Coronary artery (tissue), 2 donors: ENCODE measurements at regions not wholly inside any gene's neighbourhood (a gene's known extent, or its start where the extent isn't known, plus 50 kb on each side); places are given as distances from the start of the nearest gene placed in this dataset.
"Not testable (repeated sequence)": the region's sequence is repeated elsewhere in the genome, so short reads cannot be mapped to it uniquely, and the experiment has no call there.

ENCODE experiments used
- DNase-seq: peaks from one replicate; pipeline ENCODE4 v3.0.0-alpha.2; 2017; ENCODE audit warnings: low spot score
- H3K27ac ChIP-seq, 2 donors: fragments of 200-600 bp; sonication (generic); one replicate each; pipeline ENCODE4 v1.5.1; 2016 to 2019
- H3K4me3 ChIP-seq: fragments of 200-600 bp; sonication (generic); 2 replicates; pipeline ENCODE4 v1.5.1; 2016; ENCODE audit warnings: mild to moderate bottlenecking, moderate library complexity
- CTCF ChIP-seq: fragments of 200-600 bp; sonication (generic); IDR thresholded peaks from one replicate; pipeline ENCODE4 v1.5.1; 2019; ENCODE audit warnings: antibody characterized with exemption

- H3K4me3 ChIP-seq, result no peak overlapping the region
- DNase-seq, result no peak
- no peak for TF ChIP-seq CTCF
- H3K27ac ChIP-seq, result no peak overlapping the region
Measured at GRCh38 chr21:20451046-20451445, 547.2 kb upstream of the NCAM2 start.

GRCh38 chr21:20452935-20453334 is 545.3 kb upstream of the NCAM2 start:
- no peak for TF ChIP-seq CTCF
- Histone ChIP-seq H3K4me3 (no peak overlapping the region), H3K27ac (no peak overlapping the region)
- no peak for DNase-seq

DNA sequence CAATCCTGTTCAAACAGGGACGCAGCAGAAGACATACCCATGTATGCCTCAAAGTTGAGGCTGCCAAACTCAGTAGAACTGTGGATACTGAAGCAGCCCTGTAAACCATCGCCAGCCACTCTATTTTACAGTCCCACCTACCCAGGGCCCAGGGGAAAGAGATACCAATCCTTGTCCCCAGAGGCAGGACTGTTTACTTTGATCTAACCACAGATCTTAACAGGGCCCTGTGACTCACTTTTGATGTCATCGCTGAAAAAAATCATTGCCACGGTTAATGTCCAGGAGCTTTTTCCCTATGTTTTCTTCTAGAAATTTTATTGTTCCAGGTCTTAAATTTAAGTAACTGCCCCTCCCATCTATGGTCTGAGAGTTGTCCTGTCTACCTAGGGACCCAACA is 538.4 kb upstream of the NCAM2 start:
- DNase-seq, result no peak
- no peak for TF ChIP-seq CTCF
- no peak overlapping the region for H3K4me3 ChIP-seq
- no peak overlapping the region for H3K27ac ChIP-seq

DNA sequence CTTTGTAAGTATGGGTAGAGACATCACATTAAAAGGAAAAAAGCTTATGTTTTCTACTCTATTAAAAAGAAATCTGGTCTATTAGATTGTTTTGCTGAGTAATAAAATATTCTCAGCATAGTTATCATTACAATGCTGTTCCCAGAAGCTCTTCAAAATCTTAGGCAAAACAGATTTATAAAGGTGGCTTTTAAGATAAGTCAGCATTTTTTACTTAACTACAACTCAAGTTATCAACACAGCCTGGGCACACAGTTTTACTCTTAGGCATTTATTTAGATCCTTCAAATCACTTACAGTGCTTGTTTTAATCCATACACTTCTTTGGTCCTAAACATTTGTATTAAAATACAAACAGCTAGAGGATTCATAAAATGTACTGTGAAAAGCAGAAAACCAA is 534.8 kb upstream of the NCAM2 start:
- no peak for DNase-seq
- Histone ChIP-seq H3K4me3 (no peak overlapping the region), H3K27ac (no peak overlapping the region)
- no peak for TF ChIP-seq CTCF

DNA sequence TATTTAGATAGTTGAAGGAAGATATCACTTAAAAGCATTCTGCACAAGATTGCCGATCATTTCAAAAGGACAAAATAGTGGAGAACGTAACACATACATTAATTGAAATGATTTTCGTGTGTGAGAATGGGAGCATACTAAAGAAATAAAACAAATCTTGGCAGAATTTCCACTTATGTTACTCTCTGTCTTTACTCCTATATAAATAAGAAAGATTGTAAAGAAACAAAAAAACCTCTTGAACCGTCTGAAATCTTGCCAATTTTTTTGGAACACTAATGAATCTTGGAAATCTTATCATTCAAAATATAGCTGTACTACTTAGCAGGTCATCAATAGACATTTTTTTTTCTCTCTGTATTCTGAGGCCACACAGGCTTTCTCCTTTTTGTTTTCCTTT is 528.8 kb upstream of the NCAM2 start:
- Histone ChIP-seq H3K27ac (no peak overlapping the region), H3K4me3 (no peak overlapping the region)
- no peak for TF ChIP-seq CTCF
- no peak for DNase-seq

DNA sequence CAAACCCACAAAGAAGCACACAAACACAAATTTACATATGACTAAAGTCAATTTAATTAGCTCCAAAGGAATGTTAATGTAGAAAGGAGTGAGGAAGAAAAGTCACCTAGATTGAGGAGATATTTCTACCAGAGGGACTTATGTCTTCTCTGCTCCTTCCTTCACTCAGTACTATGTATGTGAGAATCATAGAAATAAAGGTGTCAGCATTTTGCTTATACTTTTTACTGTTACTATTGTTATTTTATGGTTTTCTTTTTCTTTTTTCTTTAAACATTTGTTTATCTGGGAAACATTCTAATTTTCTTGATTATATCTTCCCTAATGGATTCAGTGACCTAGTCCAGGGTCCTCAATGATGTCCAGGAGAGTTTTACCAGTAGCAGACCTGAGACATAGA is 511.9 kb upstream of the NCAM2 start:
- no peak overlapping the region for H3K4me3 ChIP-seq
- no peak for DNase-seq
- H3K27ac ChIP-seq, result no peak overlapping the region
- TF ChIP-seq CTCF, result no peak

GRCh38 chr21:20502915-20503314 is 495.3 kb upstream of the NCAM2 start:
- not testable (repeated sequence) for DNase-seq, H3K27ac ChIP-seq, H3K4me3 ChIP-seq

DNA sequence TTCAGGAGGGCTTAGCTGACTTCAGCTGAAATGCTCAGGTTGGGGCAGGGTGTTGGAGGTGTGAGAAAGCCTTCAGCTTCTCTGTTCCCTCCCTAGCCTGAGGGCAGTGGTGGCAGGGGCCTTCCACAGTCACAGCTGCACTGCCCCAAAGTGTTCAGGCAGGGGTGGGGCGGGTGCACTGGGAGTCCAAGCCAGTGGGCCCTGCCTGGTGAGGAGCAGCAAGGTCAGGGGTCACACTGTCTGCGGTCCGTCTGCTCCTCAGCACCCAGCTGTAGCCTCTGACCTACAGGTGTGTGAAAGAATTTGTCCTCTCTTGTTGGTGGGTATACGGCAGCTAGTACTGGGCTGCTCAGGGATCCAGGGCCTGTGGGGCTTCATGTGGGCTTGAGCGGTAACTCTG is 490.4 kb upstream of the NCAM2 start:
- no peak for TF ChIP-seq CTCF

More for the DNA sequence above, 490.4 kb upstream of the NCAM2 start:
- no peak overlapping the region for H3K4me3 ChIP-seq
- no peak for DNase-seq
- no peak overlapping the region for H3K27ac ChIP-seq
